Fibroblast of skin of left biceps (primary cell): ENCODE measurements at regions not wholly inside any gene's neighbourhood (a gene's known extent, or its start where the extent isn't known, plus 50 kb on each side); places are given as distances from the start of the nearest gene placed in this dataset.

Experiments used
- DNase-seq, 2 experiments: peaks; one replicate each; pipeline ENCODE4 v3.0.0-alpha.2; 2013; ENCODE audit warnings: low read depth in 2 of 2

DNA sequence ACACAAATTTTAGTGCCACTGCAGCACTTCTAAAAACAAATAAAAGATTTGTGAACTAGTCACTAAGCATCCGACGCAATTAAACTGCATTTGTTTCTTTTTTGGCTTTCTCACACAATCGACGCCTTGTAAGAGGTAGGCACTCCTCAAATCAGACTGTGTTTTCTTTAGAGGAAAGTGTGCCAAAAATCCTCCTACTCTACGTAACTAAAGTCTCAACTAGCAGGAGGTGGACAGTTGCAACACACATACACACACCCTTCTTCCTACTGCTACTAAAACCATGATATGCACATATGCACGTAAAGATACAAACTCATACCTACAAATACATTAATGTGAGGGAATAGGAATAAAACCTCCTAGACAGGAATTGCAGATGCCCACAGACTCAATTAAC lies 844.7 kb upstream of the SOX9 start:
- DNase-seq = no peak

DNA sequence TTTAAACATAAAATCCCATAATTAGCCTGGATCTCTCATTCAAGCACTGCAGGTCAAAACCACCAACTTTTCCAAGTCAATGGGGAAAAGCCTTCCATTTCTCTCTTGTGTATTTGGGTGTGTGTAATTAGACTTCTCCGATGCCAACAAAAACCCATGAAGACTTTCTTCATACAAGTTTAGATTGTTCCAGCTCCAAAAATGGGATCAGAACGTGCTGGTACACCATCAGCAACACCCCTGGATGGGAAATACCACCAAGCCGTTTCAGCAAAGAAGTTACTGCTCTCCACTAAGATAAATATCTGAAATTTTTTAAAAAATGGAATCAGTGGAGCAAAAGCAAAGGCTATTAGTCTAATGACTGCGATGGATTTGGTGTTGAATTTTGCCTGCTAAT lies 837.3 kb upstream of the SOX9 start:
- DNase-seq = no peak

DNA sequence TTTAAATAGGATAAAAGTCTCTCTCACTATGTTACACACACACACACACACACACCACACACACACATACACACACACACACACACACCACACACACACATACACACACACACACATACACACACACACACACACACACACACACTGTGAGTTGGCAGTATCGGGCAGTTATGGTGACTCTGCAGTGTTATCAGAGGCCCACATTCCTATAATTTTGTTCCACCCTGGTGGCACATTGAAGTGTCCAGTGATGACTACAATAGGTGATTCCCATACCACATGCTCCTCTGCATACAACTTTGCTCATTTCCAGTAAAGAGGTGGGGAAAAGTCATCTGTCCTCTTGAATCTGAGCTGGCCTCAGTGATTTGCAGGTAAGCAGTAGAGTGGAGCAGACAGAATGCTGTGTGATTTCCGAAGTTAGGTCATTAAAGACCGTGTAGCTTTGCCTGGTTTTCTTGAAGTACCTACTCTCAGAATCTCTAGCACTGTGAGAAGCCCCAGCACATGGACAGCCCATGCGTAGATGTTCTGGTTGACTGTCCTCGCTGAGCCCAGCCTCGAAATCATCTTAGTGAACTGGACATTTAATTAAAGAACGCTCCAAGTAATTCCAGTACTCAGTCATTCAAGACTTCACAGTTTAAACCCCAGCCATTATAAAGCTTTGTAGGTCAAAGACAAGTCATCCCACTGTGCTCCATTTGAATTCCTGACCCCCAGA lies 836.6 kb upstream of the SOX9 start:
- no peak for DNase-seq

DNA sequence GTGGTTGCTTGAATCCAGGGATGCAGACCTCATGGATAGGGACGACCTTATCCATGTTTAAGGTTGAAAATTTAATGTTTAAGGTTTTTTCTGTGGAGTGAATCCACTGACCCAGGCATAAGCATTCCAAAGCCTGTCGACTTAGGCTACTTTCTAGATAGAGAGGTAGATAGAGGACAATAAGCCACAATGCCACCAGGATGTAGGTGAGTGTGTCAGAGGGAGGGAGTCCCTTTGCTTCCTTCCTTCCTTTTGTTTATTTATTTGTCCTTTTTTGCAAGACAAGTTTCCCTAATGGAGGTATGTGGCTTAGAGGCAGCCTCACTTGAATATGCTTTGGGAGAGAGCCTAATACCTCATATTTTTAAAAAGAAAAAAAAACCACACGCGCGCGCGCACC lies 834.2 kb upstream of the SOX9 start:
- DNase-seq = no peak

DNA sequence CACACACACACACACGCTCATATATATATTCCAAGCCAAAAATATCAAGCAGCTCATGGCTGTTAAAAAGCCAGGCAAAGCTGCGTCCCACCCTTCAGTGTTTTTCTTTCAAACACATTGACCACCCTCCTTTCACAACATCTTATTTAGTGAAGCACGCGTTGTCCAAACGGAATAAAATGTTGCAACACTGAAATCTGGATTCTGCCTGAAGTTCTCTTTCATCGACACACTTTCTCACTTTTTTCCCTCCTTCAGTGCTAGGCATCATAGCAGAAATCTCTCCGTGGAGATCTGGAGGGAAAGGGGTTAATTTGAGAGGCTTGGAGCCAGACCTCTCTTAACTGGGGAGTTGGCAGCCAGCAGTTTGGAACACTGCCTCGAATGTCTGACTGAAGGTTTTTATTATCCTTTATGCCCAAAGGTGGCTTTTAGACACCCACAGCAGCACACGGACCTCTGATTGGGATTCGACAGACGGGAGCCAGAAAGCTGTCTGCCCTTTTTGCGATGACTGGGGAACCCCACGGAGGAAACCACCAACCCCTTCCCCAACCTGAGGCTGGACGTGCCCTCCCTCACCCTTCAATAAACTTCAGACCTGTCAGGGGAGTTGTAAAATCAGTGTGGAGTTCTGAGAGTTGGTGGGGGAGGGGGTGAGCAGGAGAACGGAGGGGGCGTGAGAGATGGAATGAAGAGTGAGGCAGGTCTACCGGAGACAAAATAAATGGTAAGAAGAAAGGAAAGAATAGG lies 833.6 kb upstream of the SOX9 start:
- DNase-seq = no peak

DNA sequence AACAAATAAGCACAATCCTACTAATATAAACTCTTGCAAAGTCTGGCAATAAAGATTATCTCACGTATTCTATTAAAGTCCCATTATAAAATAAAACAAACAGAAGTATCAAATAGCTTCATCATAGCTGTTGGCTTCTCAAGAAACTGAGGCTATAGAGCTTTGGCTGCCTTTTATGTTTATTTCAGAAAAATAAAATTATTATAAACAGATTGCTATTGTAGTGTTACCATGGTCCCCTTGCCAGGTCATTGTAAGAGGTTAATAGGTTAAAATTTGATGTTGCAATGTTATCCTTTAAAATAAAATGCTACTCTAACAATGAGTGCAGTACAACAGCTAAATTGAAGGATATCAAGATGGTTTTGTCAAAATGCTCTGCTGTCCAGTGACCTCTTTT lies 828.8 kb upstream of the SOX9 start:
- no peak for DNase-seq

DNA sequence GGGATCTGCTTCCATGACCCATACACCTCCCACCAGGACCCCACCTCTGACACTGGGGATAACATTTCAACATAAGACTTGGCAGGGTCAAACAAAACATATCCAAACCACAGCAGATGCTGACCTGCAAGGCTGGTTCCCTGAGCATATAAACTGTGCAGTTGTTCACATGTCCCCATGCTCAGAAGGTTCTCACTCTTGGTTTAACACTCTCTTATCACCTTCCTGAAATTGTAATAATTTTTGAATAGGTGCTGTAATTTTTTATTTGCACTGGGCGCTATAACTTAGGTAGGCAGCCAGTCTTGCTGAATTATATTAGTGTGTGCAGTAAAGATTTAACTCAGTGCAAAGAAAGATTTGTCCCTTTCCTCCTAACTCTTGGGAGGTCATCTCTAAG lies 824.8 kb upstream of the SOX9 start:
- DNase-seq = no peak

DNA sequence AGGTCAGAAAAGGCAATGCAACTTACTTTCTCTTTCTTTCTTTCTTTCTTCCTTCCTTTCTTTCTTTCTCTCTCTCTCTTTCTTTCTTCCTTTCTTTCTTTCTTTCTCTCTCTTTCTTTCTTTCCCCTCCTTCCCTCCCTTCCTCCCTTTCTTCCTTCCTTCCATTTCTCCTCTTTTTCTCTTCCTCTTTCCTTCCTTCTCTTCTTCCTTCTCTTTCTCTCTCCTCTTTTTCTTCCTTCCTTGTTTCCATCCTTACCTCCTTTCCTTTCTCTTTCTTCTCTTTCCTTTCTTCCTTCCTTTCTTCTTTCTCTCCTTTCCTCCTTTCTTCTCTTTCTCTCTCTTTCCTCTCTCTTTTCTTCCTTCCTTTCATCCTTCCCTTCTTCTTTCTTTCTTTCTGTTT lies 819.8 kb upstream of the SOX9 start:
- no peak for DNase-seq

DNA sequence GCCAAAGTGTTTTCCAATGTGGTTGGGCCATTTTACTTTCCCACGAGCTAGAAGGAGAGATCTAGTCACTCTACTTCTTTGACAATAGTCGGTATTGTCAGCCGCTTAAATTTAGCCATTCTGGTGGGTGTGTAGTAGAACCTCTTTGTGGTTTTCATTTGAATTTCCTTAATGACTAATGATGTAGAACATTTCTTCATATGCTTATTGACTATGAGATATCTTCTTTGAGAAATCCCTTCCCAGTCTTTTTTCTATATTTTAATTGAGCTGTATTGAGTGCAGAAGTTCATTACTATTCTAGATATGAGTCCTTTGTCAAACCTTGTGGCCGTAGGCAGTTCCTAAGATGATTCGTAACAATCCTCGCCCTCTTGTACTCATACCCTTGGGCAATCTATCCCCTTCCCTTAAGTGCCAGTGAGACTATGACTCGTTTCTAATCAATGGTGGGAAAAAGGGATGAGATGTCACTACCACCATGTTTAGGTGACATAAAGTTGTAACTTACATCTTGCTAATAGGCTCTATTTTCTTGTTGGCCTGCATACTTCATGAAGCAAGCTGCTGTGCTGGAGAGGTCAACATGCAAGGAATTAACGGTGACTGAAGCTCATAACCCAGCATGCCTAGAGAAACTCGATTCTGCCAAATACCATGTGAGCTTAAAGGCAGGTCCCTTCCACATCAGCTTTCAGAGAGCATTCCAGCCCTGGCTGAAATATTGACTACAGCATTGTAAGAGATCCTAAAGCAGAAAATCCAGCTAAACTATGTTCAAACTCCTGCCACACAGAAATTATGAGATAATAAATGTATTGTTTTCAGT lies 817.9 kb upstream of the SOX9 start:
- DNase-seq = no peak

DNA sequence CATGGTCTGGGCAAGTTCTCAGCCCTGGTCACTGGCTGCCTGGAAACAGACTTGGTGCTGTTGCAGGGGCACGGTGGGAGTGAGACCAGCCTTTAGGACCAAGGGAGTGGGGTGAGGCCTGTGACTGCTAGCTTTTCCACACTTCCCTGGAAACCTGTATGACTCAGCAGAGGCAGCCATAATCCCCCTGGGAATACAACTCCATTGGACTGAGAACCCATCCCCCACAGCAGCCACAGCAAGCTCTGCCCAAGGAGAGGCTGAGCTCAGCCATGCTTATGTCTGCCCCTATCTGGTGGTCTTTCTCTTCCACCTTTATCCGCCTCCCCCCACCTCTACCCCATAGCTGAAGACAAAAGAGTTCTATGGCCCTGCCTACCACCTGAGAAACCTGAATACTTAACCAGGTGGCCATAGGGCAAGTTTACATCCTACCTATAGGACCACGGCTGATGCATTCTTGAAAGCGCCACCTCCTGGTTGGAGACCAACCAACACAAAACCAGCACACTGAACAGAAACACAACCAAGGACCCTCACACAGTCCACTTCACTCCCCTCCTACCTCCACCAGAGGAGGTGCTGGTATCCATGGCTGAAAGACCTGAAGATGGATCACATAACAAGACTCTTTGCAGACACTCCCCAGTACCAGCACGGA lies 816.2 kb upstream of the SOX9 start:
- DNase-seq = no peak

DNA sequence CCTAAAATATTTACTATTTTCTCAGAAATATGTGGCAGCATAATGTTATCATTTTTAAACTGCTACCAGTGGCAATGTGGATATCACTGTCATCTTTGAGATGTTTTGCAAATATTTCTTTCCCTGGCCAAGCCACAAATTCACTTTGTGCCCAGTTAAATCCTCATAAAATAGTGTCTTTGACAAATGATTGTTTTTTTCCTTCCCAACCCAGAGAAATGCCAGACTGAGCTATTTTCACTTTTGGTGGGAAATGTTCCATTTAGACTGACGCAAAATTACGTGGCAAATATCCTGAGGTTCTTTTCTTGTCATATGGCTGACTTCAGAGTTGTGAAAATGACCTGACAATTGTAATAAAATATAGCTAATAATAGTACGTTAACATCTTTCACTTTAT lies 807.0 kb upstream of the SOX9 start:
- no peak for DNase-seq

DNA sequence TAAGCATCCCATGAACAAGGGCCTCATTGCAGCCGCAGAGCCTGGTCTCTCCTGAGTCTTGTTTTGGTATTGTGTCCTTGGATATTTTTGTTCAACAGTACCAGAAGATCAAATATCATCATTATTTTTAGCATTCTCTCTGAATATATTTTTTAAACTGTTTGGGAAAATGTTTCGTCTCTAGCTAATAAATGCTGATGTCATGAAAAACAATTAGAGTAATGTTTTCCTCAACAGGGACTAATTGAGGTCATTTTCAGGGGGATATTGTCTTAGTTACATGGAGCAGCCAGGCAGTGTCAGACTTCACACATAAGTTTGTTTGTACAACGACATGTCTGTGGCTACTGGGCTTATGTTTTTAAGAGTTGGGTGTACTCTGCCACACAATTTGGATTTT lies 805.3 kb upstream of the SOX9 start:
- no peak for DNase-seq

DNA sequence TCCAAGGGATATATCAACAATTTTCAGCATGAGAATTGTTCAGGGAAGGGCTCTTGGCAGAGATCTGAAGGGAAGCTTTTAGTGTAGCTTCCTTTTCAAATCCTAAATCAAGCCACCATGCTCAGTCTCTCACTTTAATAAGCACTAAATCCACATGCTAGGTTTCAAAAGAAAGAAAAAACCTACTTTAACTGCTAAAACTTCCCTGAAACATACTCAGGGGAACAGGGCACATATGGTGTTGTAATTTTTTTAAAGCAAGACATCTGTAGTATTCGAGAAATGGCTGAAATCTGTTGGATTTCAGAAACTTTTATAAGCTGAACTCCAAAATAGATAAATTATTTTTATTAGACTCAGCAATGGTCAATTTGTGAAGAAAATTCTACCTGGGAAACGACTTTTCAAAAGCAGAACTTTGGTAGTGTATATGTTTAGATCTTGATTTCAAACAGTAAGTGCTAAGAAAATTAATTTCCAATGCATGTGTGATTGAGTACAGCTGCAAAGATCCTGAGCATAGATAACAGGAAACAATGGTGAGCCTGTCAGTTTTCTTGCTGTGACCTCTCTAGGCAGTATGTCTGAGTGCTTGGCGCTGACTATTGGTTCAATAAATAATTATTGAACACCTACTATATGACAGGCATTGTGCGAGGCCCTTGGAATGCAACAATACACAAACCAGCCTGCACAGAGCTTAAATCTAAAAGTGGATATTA lies 804.5 kb upstream of the SOX9 start:
- no peak for DNase-seq

DNA sequence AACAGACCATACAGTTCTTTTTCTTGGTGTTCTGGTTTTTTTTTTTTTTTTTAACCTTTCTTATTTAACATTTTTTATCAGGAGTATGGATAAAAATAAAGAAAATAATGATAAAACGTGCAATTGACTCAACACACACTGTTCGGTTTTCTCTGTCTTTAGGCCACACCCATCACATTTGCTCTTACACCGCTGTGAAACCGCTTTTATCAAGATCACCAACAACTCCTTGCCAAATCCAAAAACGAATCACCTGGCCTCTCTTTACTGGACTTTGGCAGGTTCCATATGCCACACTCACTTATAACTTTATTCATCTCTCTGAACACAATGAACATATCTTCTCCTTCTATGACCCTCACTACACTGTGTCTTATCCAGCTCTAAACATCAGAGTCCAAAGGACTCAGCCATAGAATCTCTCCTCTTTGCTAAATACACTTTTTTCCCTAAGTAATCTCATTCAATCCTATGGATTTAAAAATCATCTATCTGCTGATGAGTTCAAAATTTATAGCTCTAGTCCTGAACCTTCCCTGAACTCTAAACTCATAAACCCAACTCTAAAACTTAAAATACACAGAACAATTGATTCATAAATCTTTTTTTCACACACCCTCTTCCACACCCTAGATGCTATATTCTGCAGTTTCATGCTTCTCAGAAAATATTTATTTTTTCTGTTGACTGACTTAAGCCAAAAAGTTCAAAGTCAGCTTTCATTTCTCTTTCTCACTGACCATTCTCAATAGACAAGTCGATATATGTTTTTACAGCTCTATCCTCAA lies 800.6 kb upstream of the SOX9 start:
- DNase-seq = no peak

DNA sequence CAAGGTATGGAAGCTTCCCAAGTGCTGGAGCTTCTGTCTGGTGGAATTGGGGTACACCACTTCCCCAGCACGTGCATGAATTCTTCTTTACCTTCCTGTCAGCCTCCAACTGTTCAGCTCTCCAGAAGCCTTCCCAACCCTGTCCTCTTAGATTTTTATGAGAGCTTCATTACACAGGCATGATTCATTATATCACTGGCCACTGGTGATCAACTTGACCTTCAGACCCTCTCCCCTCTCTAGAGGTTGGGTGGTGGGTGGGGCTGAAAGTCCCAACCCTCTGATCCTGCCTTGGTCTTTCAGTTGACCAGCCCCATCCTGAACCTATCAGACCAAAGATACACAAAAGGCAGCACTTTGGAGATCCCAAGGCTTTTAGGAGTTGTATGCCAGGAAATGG lies 795.7 kb upstream of the SOX9 start:
- DNase-seq = no peak

DNA sequence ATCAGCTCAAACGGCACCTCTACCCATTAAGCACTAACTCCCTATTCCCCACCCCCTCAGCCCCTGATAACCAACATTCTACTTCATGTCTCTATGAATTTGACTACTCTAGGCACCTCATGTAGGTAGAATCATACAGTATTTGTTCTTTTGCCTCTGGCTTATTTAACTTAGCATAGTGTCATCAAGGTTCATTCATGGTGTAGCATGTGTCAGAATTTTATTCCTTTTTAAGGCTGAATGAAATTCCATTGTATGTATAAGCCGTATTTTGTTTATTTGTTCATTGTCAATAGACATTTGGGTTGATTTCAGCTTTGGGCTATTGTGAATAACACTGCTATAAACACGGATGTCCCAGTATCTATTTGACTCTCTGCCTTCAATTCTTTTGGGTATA lies 794.9 kb upstream of the SOX9 start:
- DNase-seq = no peak

DNA sequence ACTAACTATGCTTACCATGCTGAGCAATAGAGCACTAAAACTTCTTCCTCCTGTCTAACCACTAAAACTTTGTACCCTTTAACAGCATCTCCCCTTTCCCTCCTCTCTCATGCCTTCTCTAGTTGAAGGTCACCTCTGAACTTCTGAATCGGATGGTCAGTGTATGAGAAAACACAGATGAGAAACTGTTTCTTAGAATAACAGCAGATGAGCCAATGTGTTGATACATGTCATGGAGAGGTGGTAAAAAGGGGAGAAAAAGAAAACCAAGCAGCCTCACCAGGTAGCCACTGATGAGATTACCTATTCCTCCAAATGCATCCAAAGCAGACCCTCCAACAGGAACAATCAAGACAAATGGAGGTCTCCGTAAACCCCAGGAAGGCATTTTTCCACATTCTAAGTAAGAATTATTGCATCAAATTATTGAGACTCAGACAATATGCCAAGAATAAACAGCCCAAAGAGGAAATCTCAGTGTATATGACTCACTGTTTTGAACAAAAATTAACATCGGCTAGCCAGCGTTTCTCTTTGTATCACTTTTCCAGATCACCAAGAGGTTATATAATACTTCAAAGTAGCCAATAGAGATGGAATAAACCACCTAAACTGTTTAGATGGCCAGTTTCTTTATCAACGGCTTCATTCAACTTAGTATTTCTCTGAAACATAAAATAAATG lies 793.3 kb upstream of the SOX9 start:
- no peak for DNase-seq

DNA sequence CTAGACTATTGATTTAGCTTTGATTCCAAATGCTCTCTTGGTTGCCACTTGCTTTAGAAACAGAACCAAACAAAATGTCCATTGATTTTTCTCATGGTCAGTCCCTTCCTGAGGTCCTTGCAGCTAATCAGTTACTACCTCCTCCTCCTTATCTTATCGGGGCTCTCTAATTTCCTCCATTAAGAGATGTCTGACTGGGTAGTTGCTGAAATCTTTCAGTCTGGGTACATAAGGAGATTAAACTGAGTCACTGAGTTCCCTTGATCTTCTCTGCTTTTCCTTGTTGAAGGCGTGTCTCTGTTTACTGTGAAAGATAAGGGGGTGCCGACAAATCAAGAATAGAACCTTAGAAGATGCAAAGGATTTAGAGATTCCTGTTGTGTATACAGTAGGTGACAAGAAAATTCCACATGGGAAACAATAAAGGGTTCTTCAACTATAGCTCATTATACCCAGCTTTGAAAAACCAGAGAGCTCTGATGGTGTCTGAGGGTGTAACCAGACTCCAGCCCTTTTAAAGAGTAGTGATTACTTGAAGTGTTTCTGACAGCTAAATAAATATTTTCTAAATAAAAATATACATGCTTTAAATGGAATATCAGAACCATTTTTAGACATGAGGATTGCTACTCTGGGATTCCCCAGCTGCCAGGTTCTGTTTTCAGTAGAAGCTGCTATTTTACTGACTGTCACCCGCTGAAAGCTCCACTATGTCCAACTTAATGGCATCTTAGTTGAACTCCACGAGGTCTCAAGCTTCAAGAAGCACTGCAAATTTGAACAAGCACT lies 791.3 kb upstream of the SOX9 start:
- no peak for DNase-seq

DNA sequence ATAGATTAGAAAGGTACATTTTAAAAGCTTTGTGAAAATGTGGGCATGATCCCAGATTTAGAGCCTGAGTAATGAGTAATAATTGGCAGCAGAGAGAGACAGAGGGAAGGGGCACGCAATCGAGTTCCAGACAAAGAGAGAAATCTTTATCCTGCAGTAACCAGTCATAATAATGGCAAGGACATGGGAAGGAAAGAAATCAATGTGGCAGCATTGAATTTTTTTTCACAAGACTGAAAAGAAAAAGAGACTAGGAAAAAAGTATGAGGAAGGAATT lies 790.8 kb upstream of the SOX9 start:
- DNase-seq = no peak
